Ectodermal cell (in vitro differentiated cells): ENCODE measurements at regions not wholly inside any gene's neighbourhood (a gene's known extent, or its start where the extent isn't known, plus 50 kb on each side); places are given as distances from the start of the nearest gene placed in this dataset.

Source experiments
- H3K27ac ChIP-seq: 2 replicates; pipeline ENCODE4 v1.7.0; 2013; ENCODE audit warnings: mild to moderate bottlenecking, low read depth, low read length; ENCODE audit not compliant: insufficient read depth, poor library complexity, severe bottlenecking
- H3K27me3 ChIP-seq: 2 replicates; pipeline ENCODE4 v1.7.0; 2013; ENCODE audit warnings: mild to moderate bottlenecking, low read length; ENCODE audit not compliant: insufficient read depth, control insufficient read depth, poor library complexity, severe bottlenecking
- H3K36me3 ChIP-seq: one replicate; pipeline ENCODE4 v1.7.0; 2013; ENCODE audit warnings: low read length; ENCODE audit not compliant: control insufficient read depth, insufficient read depth
- H3K4me1 ChIP-seq: one replicate; pipeline ENCODE4 v1.7.0; 2013; ENCODE audit warnings: low read length; ENCODE audit not compliant: control insufficient read depth, insufficient read depth
- H3K4me3 ChIP-seq: 2 replicates; pipeline ENCODE4 v1.7.0; 2013; ENCODE audit warnings: low read depth, low read length, control low read depth; ENCODE audit not compliant: insufficient read depth
- H3K9me3 ChIP-seq: 2 replicates; pipeline ENCODE4 v1.7.0; 2013; ENCODE audit warnings: mild to moderate bottlenecking, low read length, moderate library complexity; ENCODE audit not compliant: control insufficient read depth
- WGBS, 2 experiments: methylation state at CpG; one replicate each; pipeline ENCODE4 v1.1.7; 2013; ENCODE audit warnings: missing lambda C conversion rate in 2 of 2; 5-methylcytosine and 5-hydroxymethylcytosine counted together

DNA sequence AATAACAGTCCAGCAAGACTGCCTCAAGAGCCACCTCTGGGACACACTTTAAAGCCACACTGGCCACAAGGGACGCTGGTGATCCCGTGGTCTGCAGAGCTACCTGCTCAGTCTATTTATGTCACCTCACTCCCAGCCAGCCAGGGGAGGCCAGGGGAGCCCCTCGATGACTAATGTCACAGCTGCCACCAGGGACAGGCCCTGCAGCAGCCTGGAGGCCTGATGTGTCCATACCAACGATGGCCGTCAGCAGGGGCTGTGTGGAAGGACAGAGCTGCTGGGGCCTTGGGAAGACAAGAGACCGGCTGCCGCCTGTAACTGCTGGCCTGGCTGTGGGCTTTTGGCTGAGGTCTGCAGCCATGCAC, 71.0 kb downstream of the SIK1 start:
- no peaks in the 10 kb centered on the region for H3K27me3 ChIP-seq
- 86 to 89% methylated on average over 7 of the region's 7 CpGs for WGBS, 2 experiments
- H3K27ac ChIP-seq, result no peak overlapping the region
- no peaks in the 10 kb centered on the region for H3K36me3 ChIP-seq
- H3K9me3 ChIP-seq, result no peaks in the 10 kb centered on the region
- H3K4me1 ChIP-seq, result no peaks in the 10 kb centered on the region
- no peak overlapping the region for H3K4me3 ChIP-seq

DNA sequence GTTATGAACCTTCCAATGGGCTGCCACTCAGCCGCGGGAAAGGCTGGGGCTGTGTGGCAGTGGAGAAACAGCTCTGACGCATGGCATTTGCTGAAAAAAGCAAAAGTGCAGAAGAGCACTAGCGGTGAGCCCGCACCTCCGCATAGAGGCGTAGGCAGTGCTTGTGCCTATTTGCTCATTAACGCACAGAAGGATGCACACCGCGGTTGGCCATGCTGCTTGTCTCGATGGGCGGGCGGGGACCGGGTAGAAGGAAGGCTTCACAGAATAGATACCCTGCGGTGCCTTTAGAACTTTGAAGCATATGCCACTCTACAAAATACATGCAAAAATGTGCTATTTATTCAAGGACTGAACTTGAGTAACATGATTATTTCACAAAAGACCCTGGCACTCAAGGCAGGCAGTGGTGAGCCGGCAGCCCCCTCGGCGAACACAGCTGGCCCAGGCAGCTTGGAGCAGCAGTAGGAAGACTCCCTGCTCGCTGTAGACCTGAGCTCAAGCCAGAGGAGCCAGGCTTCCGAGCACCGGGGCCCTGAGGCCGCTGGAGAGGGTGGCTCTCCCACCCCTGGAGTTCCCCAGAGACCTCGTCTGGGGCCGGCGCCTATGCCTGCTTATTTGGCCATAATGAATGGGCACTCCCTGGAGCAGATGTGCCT, 71.5 kb downstream of the SIK1 start:
- Histone ChIP-seq H3K9me3 (no peaks in the 10 kb centered on the region), H3K27ac (no peak overlapping the region), H3K27me3 (no peaks in the 10 kb centered on the region), H3K4me3 (no peak overlapping the region), H3K4me1 (no peaks in the 10 kb centered on the region), H3K36me3 (no peaks in the 10 kb centered on the region)
- 85% methylated on average over 25 of the region's 25 CpGs for WGBS, 2 experiments

DNA sequence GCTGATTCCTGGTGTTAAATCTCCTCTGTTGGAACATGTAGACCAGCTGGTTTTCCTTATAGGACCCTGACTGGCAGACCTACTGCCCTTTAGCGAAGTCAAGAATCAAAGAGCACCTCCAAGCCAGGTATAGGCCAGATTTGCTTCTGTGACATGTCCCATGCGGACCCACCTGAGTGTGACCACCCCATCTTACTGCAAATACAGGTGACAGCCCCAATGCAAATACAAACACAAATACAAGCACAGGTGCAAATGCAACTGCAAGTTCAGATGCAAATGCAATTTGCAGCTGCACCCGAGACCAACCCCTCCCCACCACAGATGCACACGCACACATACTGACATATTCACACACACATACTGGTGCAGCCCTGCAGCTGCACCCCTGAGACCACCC, 72.3 kb downstream of the SIK1 start:
- Histone ChIP-seq H3K4me3 (no peak overlapping the region), H3K4me1 (no peaks in the 10 kb centered on the region), H3K9me3 (no peaks in the 10 kb centered on the region), H3K27me3 (no peaks in the 10 kb centered on the region), H3K36me3 (no peaks in the 10 kb centered on the region), H3K27ac (no peak overlapping the region)
- WGBS, 2 experiments, result 91% methylated on average over 4 of the region's 4 CpGs

DNA sequence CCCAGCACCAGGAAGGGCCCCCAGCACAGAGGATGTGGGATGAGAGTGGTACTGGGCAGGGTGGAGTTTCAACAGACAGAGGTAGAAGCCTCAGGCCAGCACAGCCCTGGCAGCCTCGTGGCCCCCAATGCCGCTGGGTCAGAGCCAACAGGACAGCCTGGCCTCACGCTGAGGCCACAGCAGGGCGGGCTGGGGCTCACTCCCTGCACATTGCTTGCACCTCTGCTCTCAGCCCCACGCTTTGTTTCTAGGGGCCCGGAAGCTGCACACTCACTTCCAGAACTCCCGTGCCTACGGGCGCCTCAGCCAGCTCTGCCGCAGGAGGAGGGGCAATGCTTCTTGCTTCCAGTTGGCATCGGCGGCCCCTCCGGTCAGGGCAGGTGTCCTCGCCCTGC, 72.9 kb downstream of the SIK1 start:
- no peaks in the 10 kb centered on the region for H3K36me3 ChIP-seq
- no peaks in the 10 kb centered on the region for H3K4me1 ChIP-seq
- H3K9me3 ChIP-seq, result no peaks in the 10 kb centered on the region
- no peak overlapping the region for H3K4me3 ChIP-seq
- no peaks in the 10 kb centered on the region for H3K27me3 ChIP-seq
- H3K27ac ChIP-seq, result no peak overlapping the region
- 92 to 94% methylated on average over 14 of the region's 14 CpGs for WGBS, 2 experiments

DNA sequence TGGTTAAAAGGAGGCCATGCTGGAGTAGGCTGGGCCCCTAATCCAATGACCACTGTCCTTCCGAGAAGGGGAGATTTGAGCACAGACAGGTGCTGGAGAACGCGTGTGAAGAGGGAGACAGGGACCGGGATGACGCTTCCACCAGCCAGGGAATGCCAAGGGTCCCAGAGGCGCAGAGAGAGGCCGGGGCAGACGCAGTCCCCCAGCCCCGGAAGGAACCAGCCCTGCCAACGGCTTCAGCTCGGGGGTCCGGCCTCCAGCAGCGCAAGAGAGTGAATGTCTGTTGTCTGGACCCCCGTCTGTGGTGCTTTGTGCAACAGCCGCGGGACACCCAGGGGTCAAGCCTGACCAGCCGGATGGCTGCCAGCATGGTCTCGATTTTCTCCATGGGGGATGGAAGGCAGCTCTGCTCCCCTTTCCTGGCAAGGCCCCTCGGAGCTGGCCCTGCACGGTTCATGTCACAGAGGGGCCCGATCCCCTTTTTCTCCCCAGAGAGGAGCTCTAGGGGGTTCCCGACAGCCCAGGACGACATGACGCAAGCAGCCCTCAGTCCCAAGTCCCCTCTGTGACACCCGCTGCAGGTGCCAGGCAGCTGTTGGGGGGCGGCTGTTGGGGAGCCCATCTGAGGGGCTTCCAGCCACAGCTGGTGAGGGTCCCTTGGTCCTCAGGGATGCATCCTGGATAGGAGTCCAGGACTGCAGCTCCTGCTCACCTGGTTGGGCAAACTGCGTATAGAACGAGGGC, 73.5 kb downstream of the SIK1 start:
- WGBS, 2 experiments, result 91 to 92% methylated on average over 28 of the region's 28 CpGs
- no peak overlapping the region for H3K27ac ChIP-seq
- H3K4me3 ChIP-seq, result no peak overlapping the region
- no peaks in the 10 kb centered on the region for H3K27me3 ChIP-seq
- H3K36me3 ChIP-seq, result no peaks in the 10 kb centered on the region
- no peaks in the 10 kb centered on the region for H3K4me1 ChIP-seq
- no peaks in the 10 kb centered on the region for H3K9me3 ChIP-seq

DNA sequence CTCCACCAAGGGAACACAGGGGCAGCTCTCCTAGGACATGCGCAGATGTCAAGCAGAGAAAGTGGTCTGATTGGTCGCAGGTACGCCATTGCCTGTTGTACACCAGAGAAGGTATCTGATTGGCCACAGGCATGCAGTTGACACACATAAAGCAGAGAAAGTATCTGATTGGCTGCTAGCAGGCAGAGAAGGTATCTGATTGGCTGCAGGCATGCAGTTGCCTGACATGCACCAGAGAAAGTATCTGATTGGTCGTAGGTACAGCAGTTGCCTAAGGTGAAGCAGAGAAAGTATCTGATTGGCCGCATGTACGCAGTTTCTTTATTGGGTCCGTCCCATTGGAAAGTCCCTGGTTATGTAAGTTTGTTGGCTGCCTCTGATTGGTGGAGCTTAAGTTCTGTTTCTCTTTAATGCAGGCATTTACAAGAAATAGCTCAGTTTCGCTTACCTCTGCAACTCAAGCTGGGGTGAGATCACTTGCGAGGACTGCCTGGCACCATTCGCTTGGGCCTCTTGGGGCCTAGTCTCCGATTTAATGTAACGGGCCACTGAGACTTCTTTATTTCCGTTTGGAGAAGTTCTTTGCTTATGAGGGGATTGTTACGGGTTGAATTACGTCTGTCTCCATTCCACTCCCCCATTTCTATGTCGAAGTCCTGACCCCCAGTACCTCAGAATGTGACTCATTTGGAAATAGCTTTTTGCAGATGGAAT, 74.2 kb downstream of the SIK1 start:
- no peaks in the 10 kb centered on the region for H3K9me3 ChIP-seq
- no peaks in the 10 kb centered on the region for H3K4me1 ChIP-seq
- no peaks in the 10 kb centered on the region for H3K27me3 ChIP-seq
- no peak overlapping the region for H3K4me3 ChIP-seq
- no peak overlapping the region for H3K27ac ChIP-seq
- 93 to 96% methylated on average over 16 of the region's 16 CpGs for WGBS, 2 experiments
- no peaks in the 10 kb centered on the region for H3K36me3 ChIP-seq

DNA sequence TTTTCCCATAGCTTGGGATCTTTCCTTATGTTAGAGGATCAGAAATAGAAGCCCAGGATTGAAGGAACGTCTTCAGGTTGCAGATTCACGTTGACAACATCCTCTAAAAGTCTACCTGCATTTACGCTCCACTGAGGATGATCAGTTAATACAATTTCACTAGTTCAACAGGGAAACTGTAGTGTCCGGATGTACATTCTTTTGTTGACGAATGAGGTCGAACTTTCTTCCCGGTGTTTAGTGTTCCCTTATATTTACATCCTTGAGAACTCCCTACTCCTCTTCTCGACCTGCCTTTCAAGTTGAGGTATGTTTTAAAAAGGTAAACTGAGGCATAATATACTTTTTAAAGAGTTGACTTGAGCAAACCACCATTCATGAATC, 74.8 kb downstream of the SIK1 start:
- H3K27ac ChIP-seq, result no peak overlapping the region
- H3K27me3 ChIP-seq, result no peaks in the 10 kb centered on the region
- WGBS, 2 experiments, result 97% methylated on average over 7 to 8 of the region's 8 CpGs
- no peaks in the 10 kb centered on the region for H3K4me1 ChIP-seq
- no peaks in the 10 kb centered on the region for H3K36me3 ChIP-seq
- no peaks in the 10 kb centered on the region for H3K9me3 ChIP-seq
- no peak overlapping the region for H3K4me3 ChIP-seq

DNA sequence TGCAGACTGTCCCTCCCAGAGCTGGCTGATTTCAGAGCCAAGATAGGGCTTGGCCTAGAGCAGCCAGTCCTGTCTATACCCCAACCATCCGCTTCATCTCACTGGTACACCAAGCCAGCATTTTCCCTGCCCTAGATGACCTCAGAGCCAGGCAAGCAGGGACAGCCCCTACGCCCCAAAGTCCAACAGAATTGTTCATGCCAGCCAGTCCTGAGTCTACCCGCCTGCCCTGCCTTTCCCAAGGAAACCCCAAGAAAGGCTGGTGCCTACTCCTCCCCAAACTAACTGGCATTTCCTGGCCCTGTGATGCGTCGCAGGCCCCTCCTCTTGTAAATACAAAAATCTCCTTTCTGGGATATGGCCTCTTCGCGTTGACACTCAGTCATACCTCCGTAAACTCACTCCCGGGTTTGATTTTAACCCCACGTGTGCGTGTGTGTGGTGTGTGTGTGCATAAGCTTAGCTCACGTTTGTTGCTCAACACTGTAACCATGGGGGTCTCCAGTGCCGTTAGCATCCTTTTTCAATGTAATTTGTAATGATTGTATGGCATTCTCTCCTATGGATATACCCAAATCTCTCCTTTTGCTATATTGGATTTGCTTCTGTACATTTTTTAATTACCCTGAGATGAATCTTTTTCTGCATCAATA, 75.3 kb downstream of the SIK1 start:
- Histone ChIP-seq H3K27me3 (no peaks in the 10 kb centered on the region), H3K36me3 (no peaks in the 10 kb centered on the region), H3K9me3 (no peaks in the 10 kb centered on the region), H3K4me3 (no peak overlapping the region), H3K27ac (no peak overlapping the region), H3K4me1 (no peaks in the 10 kb centered on the region)
- 91 to 94% methylated on average over 12 to 13 of the region's 13 CpGs for WGBS, 2 experiments

DNA sequence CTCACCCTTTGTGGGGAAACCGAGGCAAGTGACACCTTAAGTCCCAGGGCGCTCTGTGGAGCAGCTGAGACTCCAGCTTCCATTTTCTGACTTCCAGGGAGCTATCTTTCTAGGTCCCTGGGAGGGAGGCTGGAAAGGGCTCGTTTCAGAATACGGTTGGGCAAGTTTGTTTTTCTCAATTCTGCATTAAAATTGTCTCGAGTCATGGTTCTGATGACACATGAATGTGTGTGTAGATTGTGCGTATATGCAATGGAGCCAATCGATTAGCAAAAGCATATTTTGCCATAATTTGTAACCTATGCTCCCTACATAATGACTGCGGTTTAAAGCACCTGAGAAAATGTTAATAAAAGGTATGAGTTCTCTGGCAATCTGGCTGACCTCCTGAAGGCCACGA, 77.3 kb downstream of the SIK1 start:
- no peaks in the 10 kb centered on the region for H3K36me3 ChIP-seq
- H3K4me3 ChIP-seq, result no peak overlapping the region
- no peaks in the 10 kb centered on the region for H3K4me1 ChIP-seq
- H3K27ac ChIP-seq, result no peak overlapping the region
- H3K27me3 ChIP-seq, result no peaks in the 10 kb centered on the region
- WGBS, 2 experiments, result 78 to 79% methylated on average over 9 of the region's 9 CpGs
- no peaks in the 10 kb centered on the region for H3K9me3 ChIP-seq

DNA sequence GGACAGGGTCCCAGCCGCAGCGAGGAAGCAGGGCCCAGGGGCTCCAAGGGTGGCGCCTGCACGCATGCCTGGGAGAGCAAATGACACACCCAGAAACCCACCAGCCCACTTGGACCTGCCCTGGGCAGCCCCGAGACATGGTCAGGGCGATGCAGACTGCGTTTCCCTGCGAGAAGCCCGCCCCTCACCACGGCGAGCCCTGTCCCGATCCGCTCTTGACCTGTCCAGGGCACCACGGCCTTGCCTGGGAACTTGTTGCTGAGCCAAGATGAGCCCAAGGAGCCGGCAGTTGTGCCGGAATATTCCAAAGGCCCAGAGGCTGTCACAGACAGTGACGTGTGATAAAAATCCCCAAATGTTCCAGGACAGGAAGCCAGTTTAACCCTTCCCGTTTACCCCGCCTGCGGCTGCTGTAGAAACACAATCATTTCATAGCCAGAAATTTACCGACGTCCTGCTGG, 78.1 kb downstream of the SIK1 start:
- H3K4me3 ChIP-seq, result no peak overlapping the region
- WGBS, 2 experiments, result 90 to 91% methylated on average over 22 of the region's 22 CpGs
- no peaks in the 10 kb centered on the region for H3K4me1 ChIP-seq
- no peaks in the 10 kb centered on the region for H3K27me3 ChIP-seq
- H3K27ac ChIP-seq, result no peak overlapping the region
- H3K36me3 ChIP-seq, result no peaks in the 10 kb centered on the region
- no peaks in the 10 kb centered on the region for H3K9me3 ChIP-seq
